Neural cell (in vitro differentiated cells): ENCODE measurements at regions not wholly inside any gene's neighbourhood (a gene's known extent, or its start where the extent isn't known, plus 50 kb on each side); places are given as distances from the start of the nearest gene placed in this dataset.
A peak's percentile ranks its signal among the peaks of the same experiment; 100 is the strongest.

Source experiments
- H2AFZ ChIP-seq: fragments of 200-600, 300-800 bp; sonication (generic), shearing (Covaris generic); 2 replicates; pipeline ENCODE4 v1.6.0; 2014; ENCODE audit warnings: low read depth, mild to moderate bottlenecking, antibody characterized with exemption, low read length, moderate library complexity
- H3F3A ChIP-seq: fragments of 200-600 bp; shearing (Covaris generic); 2 replicates; pipeline ENCODE4 v1.6.1; 2016; ENCODE audit warnings: mild to moderate bottlenecking, moderate library complexity, mixed read lengths, antibody characterized with exemption, low read length; ENCODE audit not compliant: insufficient read depth, poor library complexity, severe bottlenecking
- H3K27ac ChIP-seq: fragments of 200-600, 300-800 bp; sonication (generic), shearing (Covaris generic); 2 replicates; pipeline ENCODE4 v1.5.1; 2014; ENCODE audit warnings: mild to moderate bottlenecking, low read length, moderate library complexity
- H3K27me3 ChIP-seq: fragments of 300-800, 200-600 bp; sonication (generic), shearing (Covaris generic); 2 replicates; pipeline ENCODE4 v1.6.0; 2014; ENCODE audit warnings: mild to moderate bottlenecking, low read depth, low read length, moderate library complexity; ENCODE audit not compliant: insufficient read depth
- H3K36me3 ChIP-seq: fragments of 300-800, 200-600 bp; sonication (generic), shearing (Covaris generic); 2 replicates; pipeline ENCODE4 v1.5.1; 2014; ENCODE audit warnings: mild to moderate bottlenecking, antibody characterized with exemption, low read length, moderate library complexity; ENCODE audit not compliant: insufficient read depth
- H3K4me2 ChIP-seq: fragments of 300-800, 200-600 bp; sonication (generic), shearing (Covaris generic); 2 replicates; pipeline ENCODE4 v1.6.0; 2014; ENCODE audit warnings: mild to moderate bottlenecking, low read length
- H3K4me3 ChIP-seq: fragments of 300-800, 200-600 bp; sonication (generic), shearing (Covaris generic); 2 replicates; pipeline ENCODE4 v1.5.1; 2014; ENCODE audit warnings: mild to moderate bottlenecking, low read length, moderate library complexity
- H3K79me2 ChIP-seq: fragments of 200-600 bp; shearing (Covaris generic); replicated peaks from 2 replicates; pipeline ENCODE4 v1.6.0; 2014; ENCODE audit warnings: mild to moderate bottlenecking, low read length, moderate library complexity; ENCODE audit not compliant: insufficient read depth
- H3K9ac ChIP-seq: fragments of 300-800, 200-600 bp; sonication (generic), shearing (Covaris generic); 2 replicates; pipeline ENCODE4 v1.6.1; 2016; ENCODE audit warnings: mild to moderate bottlenecking, low read length, mixed read lengths
- H3K9me2 ChIP-seq: fragments of 200-600 bp; shearing (Covaris generic); 2 replicates; pipeline ENCODE4 v1.6.1; 2016; ENCODE audit warnings: mild to moderate bottlenecking, low read length, mixed read lengths; ENCODE audit not compliant: insufficient read depth
- H3K9me3 ChIP-seq: fragments of 200-600, 300-800 bp; sonication (generic), shearing (Covaris generic); 2 replicates; pipeline ENCODE4 v1.6.1; 2016; ENCODE audit warnings: mild to moderate bottlenecking, mixed run types, low read length, moderate library complexity, mixed read lengths
- H4K20me1 ChIP-seq: fragments of 200-600 bp; shearing (Covaris generic); 2 replicates; pipeline ENCODE4 v1.6.1; 2016; ENCODE audit warnings: mild to moderate bottlenecking, mixed run types; ENCODE audit not compliant: insufficient read depth
- EP300 ChIP-seq: fragments of 450-650 bp; conservative IDR thresholded peaks from 2 replicates; pipeline ENCODE4 v1.6.1; 2014; ENCODE audit warnings: antibody characterized with exemption, mild to moderate bottlenecking, moderate library complexity; ENCODE audit not compliant: poor library complexity, severe bottlenecking
- EZH2 ChIP-seq: fragments of 200-600, 300-800 bp; shearing (Covaris generic), sonication (generic); IDR thresholded peaks from 2 replicates; pipeline ENCODE4 v1.6.1; 2014; ENCODE audit warnings: antibody characterized with exemption, low read length, borderline replicate concordance, mild to moderate bottlenecking; ENCODE audit not compliant: insufficient read depth, poor library complexity, severe bottlenecking
- MXI1 ChIP-seq: fragments of 450-650 bp; conservative IDR thresholded peaks from 2 replicates; pipeline ENCODE4 v1.6.1; 2014; ENCODE audit warnings: antibody characterized with exemption, mild to moderate bottlenecking; ENCODE audit not compliant: poor library complexity, severe bottlenecking
- POLR2AphosphoS5 ChIP-seq: IDR thresholded peaks from 2 replicates; pipeline ENCODE4 v1.6.1; 2012
- RAD21 ChIP-seq: fragments of 450-650 bp; conservative IDR thresholded peaks from 2 replicates; pipeline ENCODE4 v1.6.1; 2014; ENCODE audit warnings: antibody characterized with exemption, mild to moderate bottlenecking, moderate library complexity
- REST ChIP-seq: IDR thresholded peaks from 2 replicates; pipeline ENCODE4 v1.6.1; 2012; ENCODE audit warnings: borderline replicate concordance
- SMC3 ChIP-seq: fragments of 450-650 bp; conservative IDR thresholded peaks from 2 replicates; pipeline ENCODE4 v1.6.1; 2014; ENCODE audit warnings: antibody characterized with exemption, mild to moderate bottlenecking, moderate library complexity; ENCODE audit not compliant: poor library complexity
- TAF1 ChIP-seq: IDR thresholded peaks from 2 replicates; pipeline ENCODE4 v1.6.1; 2012; ENCODE audit warnings: low read depth
- TF ChIP-seq, protein P1 (sequence below): fragments of 450-650 bp; IDR thresholded peaks from 2 replicates; pipeline ENCODE4 v1.5.1; 2014; ENCODE audit warnings: antibody characterized with exemption, mild to moderate bottlenecking, moderate library complexity; ENCODE audit not compliant: poor library complexity, severe bottlenecking

DNA sequence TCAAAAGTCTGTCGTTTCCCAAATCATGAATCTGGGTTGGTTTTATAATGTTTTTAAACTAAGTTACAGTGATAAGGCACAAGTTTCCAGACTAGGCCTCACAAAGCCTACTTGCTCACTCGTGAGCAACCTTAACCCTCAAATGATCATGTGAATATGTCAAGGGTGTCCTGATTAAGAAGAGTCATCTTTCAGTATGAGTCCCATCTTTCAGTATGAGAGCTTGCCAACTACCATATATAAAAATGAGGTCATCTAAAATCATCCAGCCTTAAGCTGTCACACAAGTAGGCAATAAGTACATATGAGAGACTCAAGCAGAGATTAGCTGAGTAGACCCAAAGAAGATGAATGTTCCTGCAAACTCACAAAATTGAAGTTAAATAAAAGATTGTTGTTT, 668.4 kb upstream of the FAM174A start:
- Histone ChIP-seq H3K4me3 (no peak overlapping the region), H3K9me2 (no peaks in the 10 kb centered on the region), H3K9ac (no peak overlapping the region), H3K27ac (no peak overlapping the region), H2AFZ (no peak overlapping the region), H3K79me2 (no peaks in the 10 kb centered on the region), H3F3A (no peaks in the 10 kb centered on the region), H3K4me2 (no peak overlapping the region), H4K20me1 (no peaks in the 10 kb centered on the region), H3K27me3 (no peaks in the 10 kb centered on the region), H3K9me3 (no peaks in the 10 kb centered on the region), H3K36me3 (no peaks in the 10 kb centered on the region)
- TF ChIP-seq POLR2AphosphoS5 (no peak), RAD21 (no peak), MXI1 (no peak), TAF1 (no peak), EP300 (no peak), REST (no peak), SMC3 (no peak), EZH2 (no peak)
- TF ChIP-seq, protein P1, sequence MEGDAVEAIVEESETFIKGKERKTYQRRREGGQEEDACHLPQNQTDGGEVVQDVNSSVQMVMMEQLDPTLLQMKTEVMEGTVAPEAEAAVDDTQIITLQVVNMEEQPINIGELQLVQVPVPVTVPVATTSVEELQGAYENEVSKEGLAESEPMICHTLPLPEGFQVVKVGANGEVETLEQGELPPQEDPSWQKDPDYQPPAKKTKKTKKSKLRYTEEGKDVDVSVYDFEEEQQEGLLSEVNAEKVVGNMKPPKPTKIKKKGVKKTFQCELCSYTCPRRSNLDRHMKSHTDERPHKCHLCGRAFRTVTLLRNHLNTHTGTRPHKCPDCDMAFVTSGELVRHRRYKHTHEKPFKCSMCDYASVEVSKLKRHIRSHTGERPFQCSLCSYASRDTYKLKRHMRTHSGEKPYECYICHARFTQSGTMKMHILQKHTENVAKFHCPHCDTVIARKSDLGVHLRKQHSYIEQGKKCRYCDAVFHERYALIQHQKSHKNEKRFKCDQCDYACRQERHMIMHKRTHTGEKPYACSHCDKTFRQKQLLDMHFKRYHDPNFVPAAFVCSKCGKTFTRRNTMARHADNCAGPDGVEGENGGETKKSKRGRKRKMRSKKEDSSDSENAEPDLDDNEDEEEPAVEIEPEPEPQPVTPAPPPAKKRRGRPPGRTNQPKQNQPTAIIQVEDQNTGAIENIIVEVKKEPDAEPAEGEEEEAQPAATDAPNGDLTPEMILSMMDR, result no peak

DNA sequence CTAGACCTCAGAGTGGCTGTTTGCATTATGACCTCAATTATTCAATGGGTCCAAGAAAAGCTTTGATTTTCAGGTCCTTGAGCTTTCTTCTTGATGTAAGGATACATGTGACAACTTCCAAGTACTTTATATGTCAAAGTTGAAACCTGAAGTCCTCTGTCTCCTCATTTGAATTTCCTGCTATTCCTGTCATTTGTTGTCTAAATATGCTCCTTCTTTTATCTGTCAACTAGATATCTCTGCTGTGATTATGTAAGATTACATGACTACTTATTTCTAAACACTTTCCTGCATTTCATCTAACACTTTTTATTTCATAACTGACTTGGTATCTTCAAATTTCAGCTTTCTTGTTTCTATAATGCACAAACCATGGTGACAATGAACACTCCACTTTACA, 670.0 kb upstream of the FAM174A start:
- no peak overlapping the region for H3K9ac ChIP-seq
- H3K27me3 ChIP-seq, result no peaks in the 10 kb centered on the region
- H3F3A ChIP-seq, result no peaks in the 10 kb centered on the region
- no peaks in the 10 kb centered on the region for H3K9me3 ChIP-seq
- H2AFZ ChIP-seq, result no peak overlapping the region
- no peak overlapping the region for H3K4me3 ChIP-seq
- no peak overlapping the region for H3K4me2 ChIP-seq
- no peak overlapping the region for H3K27ac ChIP-seq
- no peaks in the 10 kb centered on the region for H4K20me1 ChIP-seq
- H3K9me2 ChIP-seq, result no peaks in the 10 kb centered on the region
- peak; percentile 81 for TF ChIP-seq EP300
- peak; percentile 54 for TF ChIP-seq REST
- TF ChIP-seq POLR2AphosphoS5, result peak; percentile 31
- no peak for TF ChIP-seq MXI1
- H3K79me2 ChIP-seq, result no peaks in the 10 kb centered on the region
- H3K36me3 ChIP-seq, result no peaks in the 10 kb centered on the region
